Choroid plexus epithelial cell (primary cell): ENCODE measurements at regions not wholly inside any gene's neighbourhood (a gene's known extent, or its start where the extent isn't known, plus 50 kb on each side); places are given as distances from the start of the nearest gene placed in this dataset.

Experiments
- DNase-seq: peaks from one replicate; pipeline ENCODE4 v3.0.0-alpha.2; 2010; ENCODE audit warnings: low read depth
- H3K4me3 ChIP-seq: 2 replicates; pipeline ENCODE4 v1.5.1; 2011; ENCODE audit warnings: low read depth, mild to moderate bottlenecking, control low read depth, low read length, moderate library complexity
- CTCF ChIP-seq: conservative IDR thresholded peaks from 2 replicates; pipeline ENCODE4 v1.5.1; 2011; ENCODE audit warnings: low read depth, mild to moderate bottlenecking, control low read depth, inconsistent platforms, low read length, moderate library complexity

DNA sequence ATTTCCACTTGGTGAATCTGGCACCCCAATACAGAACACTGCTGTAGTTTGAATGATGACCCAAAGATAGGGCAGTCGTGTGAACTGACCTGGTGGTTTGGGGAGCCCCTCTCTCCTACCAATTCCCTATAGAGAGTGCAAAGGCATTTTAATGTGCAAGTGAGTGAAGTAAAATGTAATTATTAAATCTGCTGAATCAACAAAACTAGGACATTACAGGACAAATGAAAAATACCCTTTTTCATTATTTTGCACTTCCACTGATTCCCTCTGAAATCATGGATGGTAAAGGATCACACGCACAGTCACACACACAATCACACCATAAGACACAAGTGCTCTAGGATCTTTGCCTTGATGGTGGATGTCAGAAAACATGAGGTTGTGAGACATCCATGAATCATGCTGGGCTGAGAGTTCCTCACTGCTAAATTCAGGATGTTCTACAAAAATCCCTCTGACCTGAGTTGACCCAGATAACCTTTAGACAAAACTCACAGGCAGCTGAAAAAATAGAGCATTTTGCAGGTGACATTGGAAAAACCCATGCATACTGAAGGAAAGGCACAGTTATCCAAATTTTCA lies 197.4 kb downstream of the FBXO15 start:
- no peak overlapping the region for H3K4me3 ChIP-seq
- TF ChIP-seq CTCF = no peak
- DNase-seq = no peak

DNA sequence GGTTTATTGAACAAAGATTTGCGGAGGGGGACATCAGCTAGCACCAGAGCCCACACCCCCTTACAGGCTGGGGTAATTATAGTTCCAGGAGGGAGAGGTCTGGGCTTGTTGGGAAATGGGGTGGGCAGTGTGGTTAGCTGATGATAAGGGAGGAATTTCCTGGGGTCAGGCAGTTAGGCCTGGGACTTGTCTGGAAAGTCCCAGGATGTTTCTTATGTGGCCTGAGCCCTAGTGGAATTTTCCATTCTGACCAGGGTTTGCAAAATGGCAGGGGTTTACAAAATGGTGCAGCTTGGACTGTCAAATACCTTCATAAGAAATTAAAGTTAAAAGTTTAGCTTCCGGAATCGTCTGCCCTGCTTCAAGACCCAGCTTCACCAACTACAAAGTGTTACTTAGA lies 199.1 kb downstream of the FBXO15 start:
- peak; percentile 85 for DNase-seq
- no peak overlapping the region for H3K4me3 ChIP-seq
- peak; percentile 0 for TF ChIP-seq CTCF

DNA sequence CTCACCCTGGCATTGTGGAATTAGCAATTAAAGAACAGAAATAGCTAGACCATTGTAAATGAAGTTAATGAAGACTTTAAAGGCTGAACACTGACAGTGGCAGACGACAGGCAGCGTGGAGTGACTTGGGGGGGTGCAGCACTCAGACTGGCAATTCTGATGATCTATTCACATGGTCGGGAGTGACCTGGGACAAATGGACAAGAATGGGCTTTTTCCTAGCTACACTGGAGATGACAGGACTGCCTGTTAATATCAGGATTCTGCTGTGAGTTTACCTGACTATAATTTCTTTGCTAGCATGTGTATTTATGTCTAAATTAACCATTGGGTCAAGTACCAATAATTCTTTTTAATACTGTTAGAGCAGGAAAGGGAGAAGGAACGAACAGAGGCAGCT lies 199.6 kb downstream of the FBXO15 start:
- no peak for TF ChIP-seq CTCF
- no peak for DNase-seq
- no peak overlapping the region for H3K4me3 ChIP-seq

GRCh38 chr18:73947180-73947921 lies 200.3 kb downstream of the FBXO15 start:
- no peak overlapping the region for H3K4me3 ChIP-seq
- peak; percentile 23 for DNase-seq
- TF ChIP-seq CTCF = no peak

DNA sequence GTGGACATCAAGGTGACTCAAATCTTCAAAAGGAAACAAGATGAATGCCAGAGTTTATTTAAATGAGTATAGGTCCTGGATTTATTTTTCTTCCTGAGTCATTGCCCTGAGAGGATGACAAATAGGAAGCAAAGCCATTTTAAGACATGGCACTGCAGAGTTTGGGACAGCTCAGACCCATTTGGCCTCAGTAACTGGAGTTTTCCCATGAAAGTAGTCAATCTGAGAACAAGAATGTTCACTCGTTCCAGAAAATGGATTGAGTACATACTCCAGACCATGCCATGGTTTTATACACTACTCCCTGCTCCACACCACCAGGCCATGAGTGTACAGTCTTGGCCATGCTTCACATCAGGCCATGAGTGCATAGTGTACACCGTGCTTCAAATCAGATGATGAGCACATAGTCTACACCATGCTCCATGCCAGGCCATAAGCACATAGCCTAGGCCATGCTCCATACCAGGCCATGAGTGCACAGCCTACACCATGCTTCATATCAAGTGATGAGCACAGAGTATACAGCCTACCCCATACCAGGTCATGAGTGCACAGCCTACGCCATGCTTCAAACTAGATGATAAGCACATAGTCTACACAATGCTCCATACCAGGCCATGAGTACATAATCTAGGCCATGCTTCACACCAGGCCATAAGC lies 202.4 kb downstream of the FBXO15 start:
- no peak for DNase-seq
- TF ChIP-seq CTCF = no peak
- H3K4me3 ChIP-seq = no peak overlapping the region

DNA sequence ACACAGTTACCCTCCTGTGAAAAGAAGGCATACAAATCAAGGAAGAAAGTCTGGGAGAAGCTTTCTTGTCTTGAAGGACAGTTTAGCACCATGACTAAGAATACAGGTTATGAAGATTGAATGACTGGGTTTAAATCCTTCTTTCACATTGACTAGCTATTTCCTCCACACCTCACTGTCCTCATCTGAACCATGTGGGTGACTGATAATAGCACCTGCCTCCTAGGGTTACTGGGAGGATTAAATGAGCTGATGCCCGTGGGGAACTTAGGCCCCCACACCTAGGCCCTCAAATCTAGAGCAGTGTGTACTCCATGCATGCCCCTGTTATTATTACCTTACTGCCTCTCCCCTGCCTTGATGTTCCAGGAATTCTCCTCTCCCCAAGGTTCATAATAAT lies 202.9 kb downstream of the FBXO15 start:
- no peak for TF ChIP-seq CTCF
- DNase-seq = no peak
- no peak overlapping the region for H3K4me3 ChIP-seq

DNA sequence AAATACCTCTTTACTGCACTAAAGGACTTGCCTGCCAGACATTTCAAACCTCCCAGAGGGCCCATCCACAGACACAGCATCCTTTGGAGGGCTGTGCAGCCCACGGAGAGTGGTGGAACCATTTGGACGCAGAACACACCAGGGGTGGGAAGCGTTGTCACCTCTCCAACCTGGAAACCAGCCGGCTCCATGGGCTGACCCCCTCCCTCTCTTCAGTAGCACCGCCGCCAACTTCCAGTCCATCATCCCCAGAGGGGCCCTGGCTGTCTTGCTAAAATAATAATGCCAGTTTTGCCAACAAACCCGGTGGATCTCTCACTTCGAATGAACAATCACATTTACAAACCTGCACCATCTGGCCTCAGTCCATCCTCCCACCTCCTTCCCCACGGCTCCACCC lies 203.9 kb downstream of the FBXO15 start:
- TF ChIP-seq CTCF = no peak
- DNase-seq = no peak
- no peak overlapping the region for H3K4me3 ChIP-seq
